K562 (cell line): ENCODE measurements at regions not wholly inside any gene's neighbourhood (a gene's known extent, or its start where the extent isn't known, plus 50 kb on each side); places are given as distances from the start of the nearest gene placed in this dataset.

ENCODE experiments used
- C11orf30 ChIP-seq: fragments of 450-650 bp; IDR thresholded peaks from 2 replicates; pipeline ENCODE4 v1.6.1; 2016; ENCODE audit warnings: low read depth, mild to moderate bottlenecking
- CTBP1 ChIP-seq: fragments of 450-650 bp; IDR thresholded peaks from 2 replicates; pipeline ENCODE4 v1.6.1; 2016; ENCODE audit warnings: borderline replicate concordance
- DACH1 ChIP-seq: fragments of 450-650 bp; IDR thresholded peaks from 2 replicates; pipeline ENCODE4 v1.6.1; 2018; ENCODE audit not compliant: partially characterized antibody
- HDGF ChIP-seq: fragments of 450-650 bp; IDR thresholded peaks from 2 replicates; pipeline ENCODE4 v1.6.1; 2016
- HMGN3 ChIP-seq: IDR thresholded peaks from 2 replicates; pipeline ENCODE4 v1.6.1; 2011; ENCODE audit warnings: borderline replicate concordance, low read depth, mild to moderate bottlenecking, mixed read lengths, low read length; ENCODE audit not compliant: insufficient read length; ENCODE audit errors: extremely low read depth
- ILF3 ChIP-seq: fragments of 450-650 bp; IDR thresholded peaks from 2 replicates; pipeline ENCODE4 v1.6.1; 2018; ENCODE audit warnings: antibody characterized with exemption, mild to moderate bottlenecking, moderate library complexity, borderline replicate concordance
- JUND ChIP-seq, 2 experiments: IDR thresholded peaks; 2 replicates in 1 of 2; 3 replicates in 1 of 2; pipeline ENCODE4 v1.6.1; 2011; ENCODE audit warnings: borderline replicate concordance in 2 of 2, low read depth in 2 of 2, low read length in 2 of 2, improper control_type of control experiment in 1 of 2, missing biosample characterization in 1 of 2, missing genetic modification characterization in 1 of 2, missing genetic modification reagents in 1 of 2
- MGA ChIP-seq: fragments of 450-650 bp; IDR thresholded peaks from 2 replicates; pipeline ENCODE4 v1.6.1; 2016; ENCODE audit warnings: mild to moderate bottlenecking, moderate library complexity
- NFE2 ChIP-seq: IDR thresholded peaks from 2 replicates; pipeline ENCODE4 v1.6.1; 2014; ENCODE audit warnings: antibody characterized with exemption, low read depth
- NFE2L1 ChIP-seq: fragments of 450-650 bp; IDR thresholded peaks from 2 replicates; pipeline ENCODE4 v1.6.1; 2016; ENCODE audit warnings: missing genetic modification characterization, low read depth, mild to moderate bottlenecking, missing compliant biosample characterization, moderate library complexity, borderline replicate concordance
- NONO ChIP-seq, 2 experiments: fragments of 200-400 bp in 1 of 2; fragments of 450-650 bp in 1 of 2; formaldehyde crosslinking in 1 of 2; IDR thresholded peaks; 2 replicates each; pipeline ENCODE4 v1.6.1; 2017; ENCODE audit warnings: low read depth in 2 of 2, mild to moderate bottlenecking in 2 of 2, moderate library complexity in 2 of 2, low read length in 1 of 2
- RNF2 ChIP-seq: sonication (generic); IDR thresholded peaks from 2 replicates; pipeline ENCODE4 v1.6.1; 2016
- SLC30A9 ChIP-seq: fragments of 250-450 bp; sonication (Bioruptor Pico); IDR thresholded peaks from 2 replicates; pipeline ENCODE4 v1.8.0; 2022; ENCODE audit warnings: mild to moderate bottlenecking, moderate library complexity
- XRCC5 ChIP-seq: fragments of 200-400 bp; formaldehyde crosslinking; IDR thresholded peaks from 2 replicates; pipeline ENCODE4 v1.6.1; 2017; ENCODE audit warnings: low read depth, mild to moderate bottlenecking, low read length
- ZZZ3 ChIP-seq: fragments of 450-650 bp; IDR thresholded peaks from 2 replicates; pipeline ENCODE4 v1.6.1; 2016; ENCODE audit warnings: antibody characterized with exemption, mild to moderate bottlenecking, moderate library complexity

- TF ChIP-seq ILF3 (no peak), RNF2 (peak; percentile 82), NFE2 (peak; percentile 99), MGA (peak; percentile 83), C11orf30 (peak; percentile 95), HMGN3 (no peak), CTBP1 (peak; percentile 38; the same call in 1 of the 2 replicates), NONO (IDR thresholded peaks at IDR 0.05; ENCODE audit: low read depth in 2 of 2, low read length in 1 of 2) (no peak), JUND (IDR thresholded peaks at IDR 0.05; ENCODE audit: borderline replicate concordance, low read depth, low read length) (peak; percentile 93), JUND (tag; IDR thresholded peaks at IDR 0.05; ENCODE audit: borderline replicate concordance, low read depth, low read length) (peak; percentile 88; the same call in 2 of the 3 replicates), HDGF (no peak), DACH1 (peak; percentile 56), XRCC5 (peak; percentile 67; the same call in 1 of the 2 replicates), ZZZ3 (no peak), SLC30A9 (CRISPR knock-in tag) (no peak), NFE2L1 (tag) (peak; percentile 31; the same call in 1 of the 2 replicates)
Measured at GRCh38 chr5:174532455-174533453, 191.6 kb upstream of the MSX2 start (continued).
